CD4-positive, CD25-positive, alpha-beta regulatory T cell (primary cell): ENCODE measurements at regions not wholly inside any gene's neighbourhood (a gene's known extent, or its start where the extent isn't known, plus 50 kb on each side); places are given as distances from the start of the nearest gene placed in this dataset.
"Not testable (repeated sequence)": the region's sequence is repeated elsewhere in the genome, so short reads cannot be mapped to it uniquely, and the experiment has no call there.

Experiments used
- ATAC-seq, 2 donors: fragments of 150-1000 bp; cut with Tn5 transposase; one replicate each; pipeline ENCODE4 v1.10.0; 2021; ENCODE audit warnings: low read depth in 2 of 2, moderate number of reproducible peaks in 2 of 2, moderate library complexity in 1 of 2
- DNase-seq, 3 donors: peaks; one replicate each; pipeline versions ENCODE4 v3.0.0 to v3.0.0-alpha.2; 2012 to 2022; ENCODE audit warnings: mixed read lengths in 1 of 3
- H3K27ac ChIP-seq: one replicate; pipeline ENCODE4 v1.7.0; 2013; ENCODE audit warnings: mild to moderate bottlenecking, low read length; ENCODE audit not compliant: insufficient read depth, poor library complexity, severe bottlenecking
- H3K27me3 ChIP-seq: one replicate; pipeline ENCODE4 v1.7.0; 2013; ENCODE audit warnings: low read length; ENCODE audit not compliant: control insufficient read depth, insufficient read depth
- H3K36me3 ChIP-seq: one replicate; pipeline ENCODE4 v1.7.0; 2013; ENCODE audit warnings: mild to moderate bottlenecking, low read length, moderate library complexity; ENCODE audit not compliant: control insufficient read depth, insufficient read depth
- H3K4me1 ChIP-seq: 2 replicates; pipeline ENCODE4 v1.7.0; 2013; ENCODE audit warnings: mild to moderate bottlenecking, low read length; ENCODE audit not compliant: insufficient read depth, control insufficient read depth, poor library complexity, severe bottlenecking
- H3K4me3 ChIP-seq: one replicate; pipeline ENCODE4 v1.7.0; 2013; ENCODE audit warnings: low read depth, mild to moderate bottlenecking, low read length, moderate library complexity
- H3K9me3 ChIP-seq, 2 experiments: 1 replicate in 1 of 2; 2 replicates in 1 of 2; pipeline ENCODE4 v1.7.0; 2013; ENCODE audit warnings: low read length in 2 of 2, mild to moderate bottlenecking in 1 of 2, moderate library complexity in 1 of 2; ENCODE audit not compliant: control insufficient read depth in 2 of 2
- H3K27ac Mint-ChIP-seq, 3 donors: one replicate each; pipeline ENCODE4 v1.8.0; 2020 to 2022; ENCODE audit warnings: mild to moderate bottlenecking in 3 of 3, mixed read lengths in 3 of 3, moderate library complexity in 2 of 3
- H3K27me3 Mint-ChIP-seq: one replicate; pipeline ENCODE4 v1.8.0; 2022; ENCODE audit warnings: mild to moderate bottlenecking, mixed read lengths
- H3K36me3 Mint-ChIP-seq: one replicate; pipeline ENCODE4 v1.8.0; 2020; ENCODE audit warnings: mixed read lengths
- H3K4me1 Mint-ChIP-seq, 4 donors: one replicate each; pipeline ENCODE4 v1.8.0; 2020 to 2022; ENCODE audit warnings: mixed read lengths in 4 of 4, mild to moderate bottlenecking in 1 of 4
- H3K4me3 Mint-ChIP-seq, 4 donors: one replicate each; pipeline ENCODE4 v1.8.0; 2020 to 2022; ENCODE audit warnings: mild to moderate bottlenecking in 4 of 4, mixed read lengths in 4 of 4, moderate library complexity in 3 of 4
- H3K9me3 Mint-ChIP-seq, 7 donors: one replicate each; pipeline ENCODE4 v1.8.0; 2020 to 2022; ENCODE audit warnings: mixed read lengths in 7 of 7, mild to moderate bottlenecking in 3 of 7, moderate library complexity in 2 of 7

- no peak for ATAC-seq
- Mint-ChIP-seq H3K4me3 (no peak overlapping the region), H3K9me3 (peaks cover 0 to 5% (median 2%) of the 10 kb centered on the region in 7 donors), H3K27me3 (no peaks in the 10 kb centered on the region), H3K4me1 (no peaks in the 10 kb centered on the region), H3K27ac (no peak overlapping the region), H3K36me3 (no peaks in the 10 kb centered on the region)
- H3K27ac ChIP-seq, result no peak overlapping the region
- no peak for DNase-seq
- no peaks in the 10 kb centered on the region for H3K4me1 ChIP-seq
- H3K27me3 ChIP-seq, result no peaks in the 10 kb centered on the region
- H3K9me3 ChIP-seq, result no peaks in the 10 kb centered on the region
- H3K36me3 ChIP-seq, result no peaks in the 10 kb centered on the region
- H3K4me3 ChIP-seq, result no peak overlapping the region
These were observed 314.5 kb upstream of the RGPD4 start for GRCh38 chr2:107511970-107512789.

DNA sequence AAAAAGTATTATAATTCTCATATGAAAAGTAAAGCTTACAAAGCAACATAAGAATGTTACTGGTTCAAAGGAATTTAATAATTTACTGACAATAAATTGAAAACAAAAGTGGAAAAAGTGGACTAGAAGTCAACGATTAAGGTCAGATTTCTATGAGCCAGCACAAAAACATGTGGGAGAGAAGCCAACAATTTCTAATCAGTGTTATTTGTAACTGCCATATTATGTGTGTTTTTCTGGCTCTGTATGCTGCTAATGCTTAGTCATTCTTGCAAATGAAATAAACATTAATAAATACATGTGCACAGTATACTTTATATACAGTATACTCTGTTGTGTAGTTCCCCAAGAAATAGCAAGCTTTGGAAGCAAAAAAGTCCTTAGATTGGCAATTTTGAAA, 301.3 kb upstream of the RGPD4 start:
- peaks cover 0 to 16% (median 3%) of the 10 kb centered on the region in 7 donors for H3K9me3 Mint-ChIP-seq
- no peak overlapping the region for H3K27ac ChIP-seq
- no peak overlapping the region for H3K4me3 ChIP-seq
- no peak for DNase-seq
- no peak overlapping the region for H3K4me3 Mint-ChIP-seq
- no peak overlapping the region for H3K27ac Mint-ChIP-seq
- ATAC-seq, result no peak
- H3K36me3 ChIP-seq, result no peaks in the 10 kb centered on the region
- H3K9me3 ChIP-seq, result no peaks in the 10 kb centered on the region
- H3K36me3 Mint-ChIP-seq, result no peaks in the 10 kb centered on the region
- H3K4me1 Mint-ChIP-seq, result no peaks in the 10 kb centered on the region
- H3K4me1 ChIP-seq, result no peaks in the 10 kb centered on the region
- H3K27me3 ChIP-seq, result no peaks in the 10 kb centered on the region
- no peaks in the 10 kb centered on the region for H3K27me3 Mint-ChIP-seq

DNA sequence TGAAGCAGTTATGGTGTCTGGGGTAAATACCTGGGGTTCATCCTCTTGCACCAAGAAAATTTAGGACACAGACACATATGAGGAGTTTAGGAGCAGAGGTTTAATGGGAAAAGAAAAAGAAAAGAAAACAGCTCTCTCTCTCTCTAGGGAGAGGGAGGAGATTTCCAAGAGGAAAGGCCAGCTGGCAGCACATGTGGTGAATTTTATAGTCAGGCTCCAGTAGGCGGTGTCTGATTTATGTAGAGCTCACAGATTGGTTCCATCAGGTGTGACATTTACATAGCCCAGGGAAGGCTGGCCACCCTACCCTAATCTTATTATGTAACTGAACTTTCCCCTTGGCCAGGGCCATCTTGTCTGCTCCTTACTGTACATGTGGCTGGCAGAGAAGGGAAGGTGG, 297.5 kb upstream of the RGPD4 start:
- Histone ChIP-seq H3K4me3 (no peak overlapping the region), H3K27ac (no peak overlapping the region), H3K9me3 (no peaks in the 10 kb centered on the region), H3K36me3 (no peaks in the 10 kb centered on the region), H3K27me3 (no peaks in the 10 kb centered on the region), H3K4me1 (no peaks in the 10 kb centered on the region)
- H3K27ac Mint-ChIP-seq, result no peak overlapping the region
- H3K4me1 Mint-ChIP-seq, result peaks cover 0 to 4% (median 0%) of the 10 kb centered on the region in 4 donors
- no peak overlapping the region for H3K4me3 Mint-ChIP-seq
- no peaks in the 10 kb centered on the region for H3K27me3 Mint-ChIP-seq
- H3K9me3 Mint-ChIP-seq, result peaks cover 0 to 15% (median 4%) of the 10 kb centered on the region in 7 donors
- H3K36me3 Mint-ChIP-seq, result no peaks in the 10 kb centered on the region
- ATAC-seq, result no peak
- DNase-seq, result no peak

- H3K27ac Mint-ChIP-seq, result no peak overlapping the region
- Histone ChIP-seq H3K9me3 (no peaks in the 10 kb centered on the region), H3K4me1 (no peaks in the 10 kb centered on the region), H3K4me3 (no peak overlapping the region), H3K27me3 (no peaks in the 10 kb centered on the region), H3K36me3 (no peaks in the 10 kb centered on the region), H3K27ac (no peak overlapping the region)
- H3K4me1 Mint-ChIP-seq, result peaks cover 0 to 4% (median 0%) of the 10 kb centered on the region in 4 donors
- H3K36me3 Mint-ChIP-seq, result no peaks in the 10 kb centered on the region
- no peaks in the 10 kb centered on the region for H3K27me3 Mint-ChIP-seq
- ATAC-seq (no peak), DNase-seq (no peak)
- H3K4me3 Mint-ChIP-seq, result no peak overlapping the region
- H3K9me3 Mint-ChIP-seq, result peaks cover 0 to 14% (median 4%) of the 10 kb centered on the region in 7 donors
These were observed 296.6 kb upstream of the RGPD4 start for GRCh38 chr2:107530046-107530445.

DNA sequence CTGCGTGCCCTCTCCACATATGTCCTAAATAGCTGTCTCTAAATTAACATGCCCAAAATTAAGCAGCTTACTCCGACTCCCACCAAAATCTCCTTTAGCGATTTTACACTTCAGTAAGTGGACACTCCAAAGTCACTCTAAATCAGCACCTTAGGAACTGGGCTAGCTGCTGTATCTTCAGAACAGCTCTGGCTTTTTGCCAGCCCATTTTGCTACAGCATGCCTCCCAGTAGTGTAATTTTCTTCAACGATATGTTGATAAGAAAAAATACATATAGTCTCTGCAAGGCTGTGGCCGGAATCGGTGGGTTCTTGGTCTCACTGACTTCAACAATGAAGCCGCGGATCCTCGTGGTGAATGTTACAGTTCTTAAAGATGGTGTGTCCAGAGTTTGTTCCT, 291.8 kb upstream of the RGPD4 start:
- no peaks in the 10 kb centered on the region for H3K9me3 ChIP-seq
- ATAC-seq (no peak), DNase-seq (no peak)
- no peaks in the 10 kb centered on the region for H3K36me3 ChIP-seq
- no peaks in the 10 kb centered on the region for H3K4me1 ChIP-seq
- no peak overlapping the region for H3K27ac ChIP-seq
- H3K4me1 Mint-ChIP-seq, result peaks cover 0 to 4% (median 0%) of the 10 kb centered on the region in 4 donors
- H3K27ac Mint-ChIP-seq, result no peak overlapping the region
- H3K4me3 ChIP-seq, result no peak overlapping the region
- H3K9me3 Mint-ChIP-seq, result peaks cover 0 to 13% (median 3%) of the 10 kb centered on the region in 7 donors
- no peak overlapping the region for H3K4me3 Mint-ChIP-seq
- H3K36me3 Mint-ChIP-seq, result no peaks in the 10 kb centered on the region
- H3K27me3 ChIP-seq, result no peaks in the 10 kb centered on the region
- H3K27me3 Mint-ChIP-seq, result no peaks in the 10 kb centered on the region

GRCh38 chr2:107535905-107536689, 290.6 kb upstream of the RGPD4 start:
- not testable (repeated sequence) for H3K4me3 Mint-ChIP-seq, H3K27me3 ChIP-seq, H3K4me1 Mint-ChIP-seq, H3K36me3 Mint-ChIP-seq, ATAC-seq, H3K4me1 ChIP-seq, H3K27me3 Mint-ChIP-seq, H3K36me3 ChIP-seq, H3K27ac Mint-ChIP-seq, H3K4me3 ChIP-seq, H3K27ac ChIP-seq, DNase-seq, H3K9me3 ChIP-seq
- H3K9me3 Mint-ChIP-seq, result peaks cover 0 to 13% (median 3%) of the 10 kb centered on the region in 7 donors

DNA sequence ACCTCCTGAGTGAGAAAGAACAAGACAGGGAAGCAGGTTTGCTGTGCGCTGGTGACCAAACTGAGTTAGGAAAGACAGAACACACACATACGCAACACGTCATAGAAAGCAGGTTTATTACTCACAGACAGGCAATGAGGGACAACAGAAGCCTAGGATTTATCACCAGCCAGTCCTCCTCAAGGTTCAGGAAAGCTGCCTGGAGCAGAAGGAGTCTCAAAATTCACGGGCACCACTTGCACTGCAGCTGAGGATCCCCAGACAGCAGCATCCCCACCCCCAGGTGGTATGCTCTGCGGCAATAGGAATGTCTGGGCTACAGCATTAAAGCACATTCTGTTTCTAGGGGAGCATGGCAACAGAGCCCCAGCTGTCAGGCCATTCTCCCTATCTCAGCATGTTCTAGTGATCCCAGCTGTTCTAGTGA, 284.4 kb upstream of the RGPD4 start:
- Histone ChIP-seq H3K27ac (no peak overlapping the region), H3K4me1 (no peaks in the 10 kb centered on the region), H3K4me3 (no peak overlapping the region), H3K27me3 (no peaks in the 10 kb centered on the region), H3K36me3 (no peaks in the 10 kb centered on the region), H3K9me3 (no peaks in the 10 kb centered on the region)
- DNase-seq (no peak), ATAC-seq (no peak)
- H3K4me1 Mint-ChIP-seq, result no peaks in the 10 kb centered on the region
- H3K27ac Mint-ChIP-seq, result no peak overlapping the region
- no peaks in the 10 kb centered on the region for H3K27me3 Mint-ChIP-seq
- H3K36me3 Mint-ChIP-seq, result no peaks in the 10 kb centered on the region
- H3K4me3 Mint-ChIP-seq, result no peak overlapping the region
- H3K9me3 Mint-ChIP-seq, result peaks cover 0 to 4% (median 0%) of the 10 kb centered on the region in 7 donors
